ENCODE measurements at regions not wholly inside any gene's neighbourhood (a gene's known extent, or its start where the extent isn't known, plus 50 kb on each side); places are given as distances from the start of the nearest gene placed in this dataset.
A peak's percentile ranks its signal among the peaks of the same experiment; 100 is the strongest.

DNA sequence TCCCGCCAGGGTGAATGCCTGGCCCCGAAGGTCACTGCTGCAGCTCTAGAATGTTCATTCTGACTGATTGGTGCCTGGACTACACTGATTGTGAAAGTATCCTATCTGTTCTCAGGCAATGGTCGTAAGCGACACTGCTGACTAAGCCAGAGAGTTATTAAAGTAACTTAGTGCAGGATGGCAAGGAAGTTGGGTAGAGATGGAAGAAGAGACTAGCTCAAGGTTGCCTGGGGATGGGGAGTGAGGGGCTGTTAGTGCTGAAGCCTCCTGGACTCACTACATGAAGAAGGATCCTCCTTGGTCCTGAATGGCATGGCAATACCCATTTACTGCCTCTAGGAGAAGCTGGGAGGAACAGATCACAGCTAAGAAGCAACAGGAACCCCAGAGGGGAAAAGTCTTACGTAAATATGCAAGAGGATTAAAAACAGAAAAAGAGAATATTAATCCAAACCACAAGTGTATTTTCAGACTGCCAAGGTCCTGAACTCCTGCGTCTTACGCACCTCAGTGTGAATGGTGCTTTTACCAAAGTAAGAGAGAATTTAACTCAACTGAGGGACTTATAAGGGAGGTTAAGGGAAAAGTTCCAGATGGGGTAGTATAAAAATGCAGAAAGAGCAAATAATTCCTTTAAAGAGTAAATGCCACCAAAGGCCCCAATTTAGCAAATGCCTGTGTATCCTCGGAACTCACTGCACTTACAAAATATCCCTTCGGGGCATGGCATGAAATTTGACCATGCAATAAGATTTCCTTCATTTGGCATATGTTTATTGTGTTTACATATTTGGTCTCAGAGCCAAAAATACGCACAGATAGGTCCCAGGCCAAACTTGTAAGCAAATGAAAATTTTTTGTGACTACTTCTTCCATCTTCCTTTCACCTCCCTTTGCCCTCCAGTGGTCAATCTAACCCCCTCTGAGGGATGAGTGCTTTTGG lies 64.0 kb upstream of the DGKG start:
- peak overlapping the region; percentile 30 to 70 for H3K27ac ChIP-seq
- TF ChIP-seq, protein P1, sequence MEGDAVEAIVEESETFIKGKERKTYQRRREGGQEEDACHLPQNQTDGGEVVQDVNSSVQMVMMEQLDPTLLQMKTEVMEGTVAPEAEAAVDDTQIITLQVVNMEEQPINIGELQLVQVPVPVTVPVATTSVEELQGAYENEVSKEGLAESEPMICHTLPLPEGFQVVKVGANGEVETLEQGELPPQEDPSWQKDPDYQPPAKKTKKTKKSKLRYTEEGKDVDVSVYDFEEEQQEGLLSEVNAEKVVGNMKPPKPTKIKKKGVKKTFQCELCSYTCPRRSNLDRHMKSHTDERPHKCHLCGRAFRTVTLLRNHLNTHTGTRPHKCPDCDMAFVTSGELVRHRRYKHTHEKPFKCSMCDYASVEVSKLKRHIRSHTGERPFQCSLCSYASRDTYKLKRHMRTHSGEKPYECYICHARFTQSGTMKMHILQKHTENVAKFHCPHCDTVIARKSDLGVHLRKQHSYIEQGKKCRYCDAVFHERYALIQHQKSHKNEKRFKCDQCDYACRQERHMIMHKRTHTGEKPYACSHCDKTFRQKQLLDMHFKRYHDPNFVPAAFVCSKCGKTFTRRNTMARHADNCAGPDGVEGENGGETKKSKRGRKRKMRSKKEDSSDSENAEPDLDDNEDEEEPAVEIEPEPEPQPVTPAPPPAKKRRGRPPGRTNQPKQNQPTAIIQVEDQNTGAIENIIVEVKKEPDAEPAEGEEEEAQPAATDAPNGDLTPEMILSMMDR (IDR thresholded peaks at IDR 0.05) = no peak

DNA sequence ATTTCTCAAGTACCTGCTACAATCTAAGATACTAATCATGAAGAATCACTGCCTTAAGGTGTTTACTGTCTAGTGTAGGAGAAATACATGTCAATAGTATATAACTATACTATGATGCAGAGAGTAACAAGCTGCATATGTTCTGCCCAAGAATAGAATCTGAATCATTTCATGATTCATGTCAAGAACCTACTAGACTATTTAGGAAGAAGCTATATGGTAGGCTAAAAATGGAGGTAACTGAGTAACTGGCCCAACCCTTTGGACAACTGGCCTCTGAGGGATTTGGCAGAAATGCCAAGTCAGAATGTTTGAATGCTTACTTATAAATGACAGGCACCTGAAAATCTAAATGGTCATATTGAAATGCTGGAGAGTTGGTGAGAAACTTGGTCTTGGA lies 59.9 kb upstream of the DGKG start:
- no peak for DNase-seq (ENCODE audit: low spot score)
- TF ChIP-seq, protein P1 (IDR thresholded peaks at IDR 0.05) = no peak
- H3K27ac ChIP-seq = no peak overlapping the region
- no peak overlapping the region for H3K4me3 ChIP-seq

More for the DNA sequence above, 64.0 kb upstream of the DGKG start:
- no peak for DNase-seq (ENCODE audit: low spot score)
- peak overlapping the region; percentile 9 for H3K4me3 ChIP-seq

DNA sequence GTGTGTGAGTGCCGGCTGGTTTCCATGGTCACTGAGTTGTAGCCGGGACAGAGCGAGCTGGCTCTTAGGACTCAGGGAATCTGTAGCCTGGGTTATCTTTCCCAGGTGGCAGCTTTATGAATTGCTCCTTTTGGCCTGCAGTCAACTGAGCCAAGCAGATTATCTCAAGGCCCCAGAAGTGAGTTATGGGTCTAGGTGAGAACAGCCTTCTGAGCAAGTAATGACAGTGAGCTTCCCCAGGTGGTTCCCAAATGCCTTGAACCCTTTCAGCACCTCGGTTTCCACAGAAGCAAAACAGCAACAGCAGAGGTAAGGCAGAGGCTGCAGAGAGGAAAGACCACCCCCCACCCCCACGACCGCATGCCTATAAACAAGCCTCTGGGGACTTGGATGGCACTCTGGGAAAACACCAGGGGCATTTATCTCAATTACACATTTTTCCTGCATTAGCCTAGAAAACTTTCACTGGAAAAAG lies 56.7 kb upstream of the DGKG start:
- TF ChIP-seq, protein P1 (IDR thresholded peaks at IDR 0.05) = no peak
- Histone ChIP-seq H3K4me3 (no peak overlapping the region), H3K27ac (no peak overlapping the region)
- DNase-seq (ENCODE audit: low spot score) = no peak

DNA sequence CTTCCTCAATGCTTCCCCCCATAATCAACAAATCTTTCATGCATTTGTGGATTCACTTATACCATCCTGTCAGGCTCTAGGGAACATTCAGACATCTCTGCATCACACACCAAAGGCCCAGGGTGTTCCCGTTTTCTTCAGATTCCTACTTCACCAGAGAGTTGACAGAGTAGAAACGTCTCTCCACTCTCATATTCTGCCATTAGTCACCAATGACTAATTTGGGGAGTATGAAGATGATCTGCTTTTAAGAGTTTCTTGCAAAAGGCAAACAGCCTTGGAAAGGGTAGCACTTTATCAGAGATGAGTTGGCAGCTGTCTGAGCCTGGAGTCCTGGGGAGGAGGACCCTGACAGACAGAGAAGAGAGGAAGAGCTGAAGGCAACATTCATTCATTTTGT lies 55.8 kb upstream of the DGKG start:
- TF ChIP-seq, protein P1 (IDR thresholded peaks at IDR 0.05) = no peak
- Histone ChIP-seq H3K4me3 (no peak overlapping the region), H3K27ac (no peak overlapping the region)
- DNase-seq (ENCODE audit: low spot score) = no peak

DNA sequence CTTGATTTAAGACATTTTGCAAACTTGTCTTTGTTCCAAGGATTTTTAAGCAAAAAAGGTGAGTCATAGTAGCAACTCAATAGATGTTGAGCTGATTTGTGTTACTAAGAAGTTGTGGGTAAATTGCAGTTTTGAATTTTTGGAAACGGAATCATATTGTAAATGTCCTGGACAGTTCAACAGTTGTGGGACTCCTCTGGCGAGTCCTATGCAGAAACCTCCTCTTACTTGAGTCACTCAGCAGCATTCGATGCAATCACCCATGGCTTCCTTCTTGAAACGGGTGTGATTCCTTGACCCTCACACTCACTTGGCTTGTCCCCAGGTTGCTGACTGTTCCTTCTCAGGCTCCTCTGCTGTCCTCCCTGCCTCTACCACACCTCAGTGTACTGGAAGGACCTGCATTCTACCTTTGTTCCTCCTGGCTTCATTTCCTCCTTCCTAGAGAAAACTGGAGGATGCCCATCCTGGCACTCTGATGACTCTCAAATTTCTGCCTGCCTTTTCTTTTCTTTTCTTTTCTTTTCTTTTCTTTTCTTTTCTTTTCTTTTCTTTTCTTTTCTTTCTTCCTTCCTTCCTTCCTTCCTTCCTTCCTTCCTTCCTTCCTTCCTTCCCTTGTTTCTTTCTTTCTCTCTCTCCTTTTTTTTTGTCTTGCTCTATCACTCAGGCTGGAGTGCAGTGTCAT lies 52.8 kb upstream of the DGKG start:
- TF ChIP-seq, protein P1 (IDR thresholded peaks at IDR 0.05) = no peak
- peak overlapping the region; percentile 68 for H3K4me3 ChIP-seq
- H3K27ac ChIP-seq = peak overlapping the region; percentile 59 to 79
- DNase-seq (ENCODE audit: low spot score) = no peak

DNA sequence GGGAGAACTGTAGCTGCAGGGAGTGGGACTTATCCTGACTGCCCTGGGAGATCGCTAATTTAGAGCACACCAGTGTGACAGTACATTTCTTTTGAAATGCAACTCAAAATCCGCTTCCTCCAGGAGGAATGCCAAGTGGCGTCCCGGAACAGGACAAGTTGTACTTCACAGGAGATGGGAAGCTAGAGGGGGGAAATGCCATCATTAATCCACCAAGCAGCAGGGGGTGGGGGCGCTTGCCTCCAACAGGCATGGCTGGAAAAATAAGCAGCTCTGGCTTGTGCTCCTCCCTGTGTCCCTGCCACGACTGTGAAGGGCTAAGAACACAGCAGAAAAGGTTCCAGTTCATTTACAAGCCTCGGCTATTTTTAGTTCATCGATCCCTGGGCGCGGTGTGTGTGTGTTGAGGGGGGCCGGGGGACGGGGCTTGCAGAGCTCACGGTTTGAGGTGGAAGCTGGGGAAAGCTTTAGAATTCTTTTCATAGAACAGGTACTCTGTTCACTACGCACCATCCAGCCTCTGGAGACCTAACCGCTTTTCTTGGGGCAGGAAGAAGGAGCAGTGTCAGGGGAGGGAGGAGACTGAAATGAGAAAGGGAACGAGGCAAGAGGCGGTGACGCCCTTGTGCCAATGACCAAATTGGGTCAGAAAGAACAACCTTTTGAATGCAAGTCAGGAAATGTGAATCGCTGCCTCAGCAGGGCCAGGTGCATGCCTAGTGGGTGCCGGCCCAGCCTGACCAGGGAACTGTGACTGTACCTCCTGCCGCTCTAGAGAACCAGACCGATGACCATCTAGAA lies 51.8 kb upstream of the DGKG start:
- TF ChIP-seq, protein P1 (IDR thresholded peaks at IDR 0.05) = no peak
- Histone ChIP-seq H3K4me3 (peak overlapping the region; percentile 68), H3K27ac (peak overlapping the region; percentile 77 to 79)
- DNase-seq (ENCODE audit: low spot score) = no peak

Data from coronary artery (tissue), 2 donors.